Smooth muscle cell (in vitro differentiated cells): ENCODE measurements at regions not wholly inside any gene's neighbourhood (a gene's known extent, or its start where the extent isn't known, plus 50 kb on each side); places are given as distances from the start of the nearest gene placed in this dataset.
"Not testable (repeated sequence)": the region's sequence is repeated elsewhere in the genome, so short reads cannot be mapped to it uniquely, and the experiment has no call there.

Experiments
- DNase-seq: peaks from one replicate; lab custom pipeline; 2025; ENCODE audit not compliant: unreplicated experiment; lab: John Stamatoyannopoulos, UW
- H2AFZ ChIP-seq: fragments of 200-600 bp; sonication (generic); 2 replicates; pipeline ENCODE4 v1.6.0; 2016; ENCODE audit warnings: antibody characterized with exemption, low read depth, mild to moderate bottlenecking
- H3F3A ChIP-seq: fragments of 200-600 bp; sonication (generic); 2 replicates; pipeline ENCODE4 v1.6.0; 2017; ENCODE audit warnings: antibody characterized with exemption, low read depth
- H3K27ac ChIP-seq: fragments of 200-600 bp; sonication (generic); 2 replicates; pipeline ENCODE4 v1.5.1; 2016; ENCODE audit warnings: low read depth, mild to moderate bottlenecking
- H3K27me3 ChIP-seq: fragments of 200-600 bp; sonication (generic); 2 replicates; pipeline ENCODE4 v1.6.1; 2016; ENCODE audit warnings: low read depth, mild to moderate bottlenecking
- H3K36me3 ChIP-seq: fragments of 200-600 bp; sonication (generic); 2 replicates; pipeline ENCODE4 v1.5.1; 2016; ENCODE audit warnings: low read depth
- H3K4me1 ChIP-seq: fragments of 200-600 bp; sonication (generic); 2 replicates; pipeline ENCODE4 v1.5.1; 2016; ENCODE audit warnings: low read depth
- H3K4me2 ChIP-seq: fragments of 200-600 bp; sonication (generic); 2 replicates; pipeline ENCODE4 v1.6.0; 2016; ENCODE audit warnings: mild to moderate bottlenecking
- H3K4me3 ChIP-seq: fragments of 200-600 bp; sonication (generic); 2 replicates; pipeline ENCODE4 v1.5.1; 2016; ENCODE audit warnings: mild to moderate bottlenecking
- H3K79me2 ChIP-seq: fragments of 200-600 bp; sonication (generic); 2 replicates; pipeline ENCODE4 v1.6.0; 2016; ENCODE audit warnings: low read depth, mild to moderate bottlenecking
- H3K9ac ChIP-seq: fragments of 200-600 bp; sonication (generic); 2 replicates; pipeline ENCODE4 v1.6.0; 2016; ENCODE audit warnings: low read depth
- H3K9me3 ChIP-seq: fragments of 200-600 bp; sonication (generic); replicated peaks from 2 replicates; pipeline ENCODE4 v1.5.1; 2016; ENCODE audit warnings: low read depth
- H4K20me1 ChIP-seq: fragments of 200-600 bp; sonication (generic); 2 replicates; pipeline ENCODE4 v1.6.0; 2016; ENCODE audit warnings: low read depth
- WGBS: methylation state at CpG from one replicate; pipeline ENCODE4 v1.1.7; 2016; ENCODE audit warnings: low lambda C conversion rate; 5-methylcytosine and 5-hydroxymethylcytosine counted together
- TF ChIP-seq, protein P1 (sequence below): fragments of 200-600 bp; sonication (generic); IDR thresholded peaks from 2 replicates; pipeline ENCODE4 v1.5.1; 2017; ENCODE audit warnings: borderline replicate concordance, mild to moderate bottlenecking, antibody characterized with exemption; ENCODE audit not compliant: insufficient read depth, poor library complexity, severe bottlenecking

DNA sequence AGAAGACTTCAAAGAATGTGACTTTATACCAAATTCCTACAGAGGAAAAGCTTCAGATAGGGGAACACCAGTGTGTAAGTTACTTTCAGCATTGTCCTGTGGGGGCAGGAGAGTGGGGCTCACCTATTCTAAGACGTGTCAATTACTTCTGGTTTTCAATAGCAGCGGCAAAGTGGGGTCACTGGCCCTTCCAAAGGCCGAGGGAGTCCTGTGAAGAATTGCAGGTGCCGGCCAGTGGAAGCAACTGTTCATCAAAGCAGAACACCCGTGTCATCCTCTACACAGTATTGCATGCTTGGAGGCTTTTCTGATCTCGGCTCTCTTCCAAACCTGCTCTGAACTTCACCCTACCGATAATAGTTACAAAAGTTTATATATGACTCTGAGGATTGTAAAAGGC lies 1176.5 kb upstream of the TMEFF2 start:
- WGBS = 85% methylated on average over 7 of the region's 7 CpGs
- H4K20me1 ChIP-seq = no peaks in the 10 kb centered on the region
- TF ChIP-seq, protein P1, sequence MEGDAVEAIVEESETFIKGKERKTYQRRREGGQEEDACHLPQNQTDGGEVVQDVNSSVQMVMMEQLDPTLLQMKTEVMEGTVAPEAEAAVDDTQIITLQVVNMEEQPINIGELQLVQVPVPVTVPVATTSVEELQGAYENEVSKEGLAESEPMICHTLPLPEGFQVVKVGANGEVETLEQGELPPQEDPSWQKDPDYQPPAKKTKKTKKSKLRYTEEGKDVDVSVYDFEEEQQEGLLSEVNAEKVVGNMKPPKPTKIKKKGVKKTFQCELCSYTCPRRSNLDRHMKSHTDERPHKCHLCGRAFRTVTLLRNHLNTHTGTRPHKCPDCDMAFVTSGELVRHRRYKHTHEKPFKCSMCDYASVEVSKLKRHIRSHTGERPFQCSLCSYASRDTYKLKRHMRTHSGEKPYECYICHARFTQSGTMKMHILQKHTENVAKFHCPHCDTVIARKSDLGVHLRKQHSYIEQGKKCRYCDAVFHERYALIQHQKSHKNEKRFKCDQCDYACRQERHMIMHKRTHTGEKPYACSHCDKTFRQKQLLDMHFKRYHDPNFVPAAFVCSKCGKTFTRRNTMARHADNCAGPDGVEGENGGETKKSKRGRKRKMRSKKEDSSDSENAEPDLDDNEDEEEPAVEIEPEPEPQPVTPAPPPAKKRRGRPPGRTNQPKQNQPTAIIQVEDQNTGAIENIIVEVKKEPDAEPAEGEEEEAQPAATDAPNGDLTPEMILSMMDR = no peak
- no peak overlapping the region for H3K4me3 ChIP-seq
- H3K9me3 ChIP-seq = no peaks in the 10 kb centered on the region
- no peaks in the 10 kb centered on the region for H3K27me3 ChIP-seq
- H3F3A ChIP-seq = no peaks in the 10 kb centered on the region
- H3K4me1 ChIP-seq = no peaks in the 10 kb centered on the region
- no peak overlapping the region for H3K4me2 ChIP-seq
- no peak overlapping the region for H2AFZ ChIP-seq
- H3K9ac ChIP-seq = no peak overlapping the region
- DNase-seq = no peak
- no peaks in the 10 kb centered on the region for H3K36me3 ChIP-seq
- no peak overlapping the region for H3K27ac ChIP-seq
- H3K79me2 ChIP-seq = no peaks in the 10 kb centered on the region

DNA sequence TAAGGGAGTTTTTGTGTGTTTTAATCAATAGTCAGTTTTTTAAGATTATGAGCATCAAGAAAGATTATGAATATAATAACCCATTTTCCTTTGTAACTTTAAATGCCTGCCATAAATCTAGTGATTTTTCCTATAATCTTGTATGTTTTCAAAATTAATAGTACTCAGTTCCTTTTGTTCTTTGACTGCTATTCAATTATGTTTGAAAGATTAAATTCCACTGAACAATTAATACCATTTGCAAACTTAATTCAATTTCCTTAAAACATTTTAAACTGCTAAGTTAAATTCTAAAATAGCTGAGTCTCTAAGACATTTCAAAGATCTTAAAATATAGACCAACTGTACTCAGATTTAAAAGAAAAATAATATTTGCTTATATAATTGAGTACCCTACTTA lies 1173.9 kb upstream of the TMEFF2 start:
- Histone ChIP-seq H3K27me3 (no peaks in the 10 kb centered on the region), H3K9me3 (no peaks in the 10 kb centered on the region), H3K36me3 (no peaks in the 10 kb centered on the region), H3K27ac (no peak overlapping the region), H3K4me1 (no peaks in the 10 kb centered on the region), H3K79me2 (no peaks in the 10 kb centered on the region), H4K20me1 (no peaks in the 10 kb centered on the region), H3K4me3 (no peak overlapping the region), H3F3A (no peaks in the 10 kb centered on the region), H2AFZ (no peak overlapping the region), H3K9ac (no peak overlapping the region), H3K4me2 (no peak overlapping the region)
- DNase-seq = no peak
- TF ChIP-seq, protein P1 = no peak

DNA sequence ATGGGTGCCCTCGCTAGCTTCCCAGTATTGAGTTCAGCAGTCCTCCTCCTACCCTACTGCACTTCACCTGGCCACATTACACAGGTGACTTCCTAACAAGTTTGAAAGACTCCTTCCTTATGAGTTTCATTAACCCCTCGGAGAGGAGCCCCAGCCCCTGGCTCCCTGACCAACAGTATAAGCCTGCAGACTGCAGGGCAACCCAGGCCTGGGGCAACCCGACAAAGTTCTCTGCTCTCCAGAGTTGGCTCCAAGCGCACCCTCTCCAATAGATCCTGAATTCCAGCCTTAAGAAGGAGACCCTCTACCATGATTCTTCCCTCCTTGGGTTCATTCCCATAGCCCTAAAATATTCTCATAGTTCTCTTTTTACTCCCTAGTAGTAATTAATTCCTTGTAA lies 1162.8 kb upstream of the TMEFF2 start:
- Histone ChIP-seq H3K27me3 (no peaks in the 10 kb centered on the region), H3F3A (no peaks in the 10 kb centered on the region), H3K79me2 (no peaks in the 10 kb centered on the region), H3K27ac (no peak overlapping the region), H3K4me1 (no peaks in the 10 kb centered on the region), H3K36me3 (no peaks in the 10 kb centered on the region), H3K9ac (no peak overlapping the region), H2AFZ (no peak overlapping the region), H3K4me2 (no peak overlapping the region), H3K9me3 (no peaks in the 10 kb centered on the region), H3K4me3 (no peak overlapping the region), H4K20me1 (no peaks in the 10 kb centered on the region)
- 95% methylated on average over 4 of the region's 4 CpGs for WGBS
- TF ChIP-seq, protein P1 = no peak
- no peak for DNase-seq

DNA sequence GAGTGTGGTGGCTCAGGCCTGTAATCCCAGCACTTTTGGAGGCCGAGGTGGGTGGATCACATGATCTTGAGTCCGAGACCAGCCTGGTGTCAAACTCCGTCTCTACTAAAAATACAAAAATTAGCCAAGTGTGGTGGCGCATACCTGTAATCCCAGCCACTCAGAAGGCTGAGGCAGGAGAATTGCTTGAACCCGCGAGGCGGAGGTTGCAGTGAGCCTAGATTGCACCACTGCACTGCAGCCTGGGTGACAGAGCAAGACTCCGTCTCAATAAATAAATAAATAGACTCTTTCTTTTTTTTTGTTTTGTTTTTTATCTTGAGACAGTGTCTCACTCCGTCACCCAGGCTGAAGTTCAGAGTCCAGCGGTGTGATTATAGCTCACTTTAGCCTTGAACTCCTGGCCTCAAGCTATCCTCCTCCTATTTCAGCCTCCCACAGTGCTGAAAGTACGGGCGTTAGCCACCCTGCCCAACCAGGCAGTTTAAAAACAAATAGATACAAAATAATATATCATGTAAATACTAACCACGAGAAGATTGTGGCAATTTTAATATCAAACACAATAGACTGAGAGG lies 1158.0 kb upstream of the TMEFF2 start:
- H3K4me3 ChIP-seq, H2AFZ ChIP-seq, H3K9ac ChIP-seq, H3K4me2 ChIP-seq, H3K9me3 ChIP-seq, H3K27me3 ChIP-seq, H3K36me3 ChIP-seq, H3K27ac ChIP-seq, H3K4me1 ChIP-seq, H3F3A ChIP-seq, DNase-seq, H3K79me2 ChIP-seq, H4K20me1 ChIP-seq: not testable (repeated sequence)
- WGBS = 91% methylated on average over 13 of the region's 13 CpGs
